GM19452 (cell line): ENCODE measurements at regions not wholly inside any gene's neighbourhood (a gene's known extent, or its start where the extent isn't known, plus 50 kb on each side); places are given as distances from the start of the nearest gene placed in this dataset.
"Not testable (repeated sequence)": the region's sequence is repeated elsewhere in the genome, so short reads cannot be mapped to it uniquely, and the experiment has no call there.

Source experiments
- ATAC-seq: cut with Tn5 transposase; IDR thresholded peaks from one replicate; pipeline ENCODE4 v1.9.1; 2021; ENCODE audit not compliant: unreplicated experiment

DNA sequence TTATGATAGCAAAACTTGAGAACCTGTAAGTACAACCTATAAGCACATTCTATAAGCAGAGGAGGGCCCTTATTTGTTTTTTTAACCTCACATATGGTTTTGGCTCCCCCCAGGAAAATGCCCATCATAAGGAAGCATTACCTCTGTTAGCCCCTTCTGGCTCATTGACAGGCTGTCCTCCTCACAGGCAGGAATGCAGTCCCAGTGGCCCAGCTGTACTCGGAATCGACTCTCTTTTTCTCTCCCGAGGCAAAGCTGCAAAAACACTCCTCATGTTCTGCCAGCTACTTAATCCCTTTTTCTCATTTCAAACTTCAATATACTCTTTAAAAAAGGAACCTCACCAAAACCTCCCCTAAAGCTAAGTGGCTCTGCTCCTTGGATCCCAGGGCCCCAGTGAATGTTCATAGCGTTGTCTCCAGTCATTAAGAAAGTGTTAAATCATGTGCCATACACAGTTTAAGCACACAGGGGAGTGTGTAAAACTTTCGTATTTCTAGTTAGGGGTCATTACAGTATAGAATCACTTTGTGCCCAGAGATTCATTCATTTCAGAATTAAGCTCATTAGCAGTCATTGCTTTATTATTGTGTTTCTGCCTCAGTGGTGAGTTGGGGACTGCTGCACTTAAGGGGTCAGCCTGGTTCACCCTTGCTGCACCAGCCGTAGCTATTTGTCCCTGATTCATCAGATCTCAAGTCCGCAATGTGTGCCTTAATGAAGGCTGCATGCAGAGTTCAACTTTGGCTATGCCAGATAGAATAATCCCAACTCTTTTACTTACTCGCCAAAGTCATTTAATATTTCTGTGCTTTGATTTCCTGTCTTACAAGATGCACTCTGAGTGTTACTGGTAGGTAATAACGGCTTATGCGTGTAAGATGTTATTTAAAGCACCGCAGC lies 57.6 kb downstream of the JRKL start:
- ATAC-seq, result no peak

- no peak for ATAC-seq
Measured at GRCh38 chr11:96448225-96448624, 58.4 kb downstream of the JRKL start.

DNA sequence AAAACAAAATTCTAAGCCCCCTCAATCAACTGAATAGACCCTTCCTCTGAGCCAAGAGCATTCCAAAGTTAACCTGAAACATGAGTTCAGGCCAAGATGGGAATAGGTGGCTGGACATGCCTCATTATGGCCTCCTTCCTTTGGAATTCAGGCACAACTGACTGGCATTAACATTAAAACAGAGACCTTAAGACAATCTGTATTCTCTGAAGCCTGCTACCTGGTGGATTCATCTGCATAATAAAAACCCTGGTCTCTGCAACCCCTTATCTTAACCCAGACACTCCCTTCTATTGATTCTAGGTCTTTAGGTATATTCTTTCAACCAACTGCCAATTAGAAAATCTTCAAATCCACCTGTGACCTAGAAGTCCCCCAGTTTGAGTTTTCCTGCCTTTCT lies 66.3 kb downstream of the JRKL start:
- ATAC-seq, result no peak

GRCh38 chr11:96459751-96460150 lies 69.9 kb downstream of the JRKL start:
- no peak for ATAC-seq

DNA sequence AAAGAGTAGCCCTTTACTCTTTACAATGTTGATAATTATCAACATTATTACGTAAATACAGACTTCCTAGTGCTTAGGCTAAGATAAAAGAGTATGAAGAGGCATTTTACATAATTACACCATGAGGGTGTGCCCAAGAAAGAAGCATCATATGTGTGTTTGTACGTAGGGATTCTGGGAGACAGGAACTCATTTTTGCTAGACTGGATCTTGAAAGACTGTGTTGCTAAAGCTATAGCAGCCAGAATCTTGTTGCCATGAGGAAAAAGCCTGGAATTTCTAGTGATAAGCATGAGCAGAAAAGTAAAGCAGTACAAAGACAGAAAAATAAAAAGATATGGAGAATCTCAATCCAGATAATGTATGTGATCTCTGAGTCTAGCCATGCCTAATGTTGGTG lies 72.1 kb downstream of the JRKL start:
- ATAC-seq, result no peak

GRCh38 chr11:96464700-96465307 lies 75.0 kb downstream of the JRKL start:
- peak; percentile 84 for ATAC-seq

- no peak for ATAC-seq
Measured at GRCh38 chr11:96465512-96465911, 75.7 kb downstream of the JRKL start.

DNA sequence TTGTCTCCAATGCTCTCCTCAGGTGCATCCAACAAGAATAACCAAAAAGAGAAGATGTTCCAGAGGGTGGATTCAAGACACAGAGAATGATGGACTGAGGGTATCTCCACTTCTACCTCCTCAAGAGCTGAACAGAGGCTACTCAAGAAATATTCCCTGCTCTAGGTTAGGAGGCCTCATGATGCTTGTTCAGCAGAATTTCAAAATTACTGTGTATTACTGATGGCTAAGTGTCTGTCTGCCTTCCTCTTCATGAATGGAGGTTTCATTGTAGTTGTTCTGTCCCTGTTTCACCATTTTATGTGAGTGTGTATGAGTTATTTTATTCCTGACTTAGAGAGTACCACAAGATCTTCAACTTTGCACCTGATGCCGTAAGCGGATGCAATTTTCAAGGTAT lies 76.8 kb downstream of the JRKL start:
- no peak for ATAC-seq

- no peak for ATAC-seq
Measured at GRCh38 chr11:96469776-96470175, 80.0 kb downstream of the JRKL start.

GRCh38 chr11:96470521-96470920 lies 80.7 kb downstream of the JRKL start:
- no peak for ATAC-seq

- no peak for ATAC-seq
Measured at GRCh38 chr11:96472085-96472484, 82.3 kb downstream of the JRKL start.

- ATAC-seq, result no peak
Measured at GRCh38 chr11:96474263-96474662, 84.5 kb downstream of the JRKL start.

DNA sequence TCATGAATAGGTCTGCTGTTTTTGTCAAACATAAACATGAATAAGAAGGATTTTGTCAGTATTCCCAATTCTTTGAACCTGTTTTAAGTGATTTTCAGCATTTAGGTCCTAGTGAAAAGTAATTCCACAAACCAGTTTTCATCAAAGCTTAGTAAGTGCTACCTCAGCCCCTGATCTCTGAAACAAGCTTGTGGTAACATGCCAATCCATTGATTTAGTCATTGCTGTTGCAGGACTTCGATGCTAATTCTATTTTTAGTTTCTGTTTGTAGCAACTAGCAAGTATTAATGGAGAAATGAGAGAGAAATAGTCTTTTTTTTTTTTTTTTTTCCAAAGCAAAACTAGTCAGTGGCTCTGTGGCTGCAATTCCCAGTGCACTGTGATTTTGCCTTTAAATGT lies 91.4 kb downstream of the JRKL start:
- ATAC-seq, result no peak

- ATAC-seq, result no peak
Measured at GRCh38 chr11:96481771-96482170, 92.0 kb downstream of the JRKL start.

GRCh38 chr11:96482193-96482592 lies 92.4 kb downstream of the JRKL start:
- ATAC-seq, result no peak

- ATAC-seq, result no peak
Measured at GRCh38 chr11:96483374-96483955, 93.7 kb downstream of the JRKL start.

GRCh38 chr11:96484361-96484760 lies 94.5 kb downstream of the JRKL start:
- ATAC-seq, result no peak

- no peak for ATAC-seq
Measured at GRCh38 chr11:96486890-96487611, 97.2 kb downstream of the JRKL start.

GRCh38 chr11:96488911-96489310 lies 99.1 kb downstream of the JRKL start:
- ATAC-seq, result not testable (repeated sequence)

GRCh38 chr11:96500440-96500839 lies 110.6 kb downstream of the JRKL start:
- ATAC-seq, result no peak

GRCh38 chr11:96506041-96506440 lies 116.2 kb downstream of the JRKL start:
- no peak for ATAC-seq
